Mucosa of stomach (tissue), 1 donor: ENCODE measurements at regions not wholly inside any gene's neighbourhood (a gene's known extent, or its start where the extent isn't known, plus 50 kb on each side); places are given as distances from the start of the nearest gene placed in this dataset.

Experiments
- H3K27me3 ChIP-seq: one replicate; pipeline ENCODE4 v1.7.0; 2013; ENCODE audit warnings: mild to moderate bottlenecking, low read length; ENCODE audit not compliant: control insufficient read depth, insufficient read depth
- H3K36me3 ChIP-seq: one replicate; pipeline ENCODE4 v1.7.0; 2013; ENCODE audit warnings: low read length; ENCODE audit not compliant: control insufficient read depth, insufficient read depth
- H3K4me1 ChIP-seq: one replicate; pipeline ENCODE4 v1.7.0; 2013; ENCODE audit warnings: mild to moderate bottlenecking, low read length; ENCODE audit not compliant: control insufficient read depth, insufficient read depth
- H3K4me3 ChIP-seq: one replicate; pipeline ENCODE4 v1.7.0; 2013; ENCODE audit warnings: low read length
- H3K9ac ChIP-seq: one replicate; pipeline ENCODE4 v1.7.0; 2013; ENCODE audit warnings: mild to moderate bottlenecking, low read length, moderate library complexity
- H3K9me3 ChIP-seq: one replicate; pipeline ENCODE4 v1.7.0; 2013; ENCODE audit warnings: mild to moderate bottlenecking, low read length, moderate library complexity; ENCODE audit not compliant: control insufficient read depth
- donor health status: Pancreatic carcinoma.

GRCh38 chr5:1669276-1670155, 130.1 kb downstream of the MRPL36 start:
- no peaks in the 10 kb centered on the region for H3K36me3 ChIP-seq
- no peaks in the 10 kb centered on the region for H3K9me3 ChIP-seq
- no peaks in the 10 kb centered on the region for H3K4me1 ChIP-seq
- H3K9ac ChIP-seq, result no peak overlapping the region
- H3K27me3 ChIP-seq, result peaks cover 42% of the 10 kb centered on the region
- H3K4me3 ChIP-seq, result no peak overlapping the region

GRCh38 chr5:1668141-1668721, 131.4 kb downstream of the MRPL36 start:
- no peaks in the 10 kb centered on the region for H3K36me3 ChIP-seq
- H3K4me1 ChIP-seq, result no peaks in the 10 kb centered on the region
- no peak overlapping the region for H3K9ac ChIP-seq
- H3K27me3 ChIP-seq, result peaks cover 41% of the 10 kb centered on the region
- no peaks in the 10 kb centered on the region for H3K9me3 ChIP-seq
- no peak overlapping the region for H3K4me3 ChIP-seq

- no peaks in the 10 kb centered on the region for H3K9me3 ChIP-seq
- peaks cover 36% of the 10 kb centered on the region for H3K27me3 ChIP-seq
- no peaks in the 10 kb centered on the region for H3K4me1 ChIP-seq
- H3K4me3 ChIP-seq, result no peak overlapping the region
- H3K36me3 ChIP-seq, result no peaks in the 10 kb centered on the region
- no peak overlapping the region for H3K9ac ChIP-seq
These were observed 131.9 kb downstream of the MRPL36 start for GRCh38 chr5:1667648-1668140.

- H3K27me3 ChIP-seq, result peaks cover 39% of the 10 kb centered on the region
- no peak overlapping the region for H3K4me3 ChIP-seq
- no peaks in the 10 kb centered on the region for H3K36me3 ChIP-seq
- H3K9ac ChIP-seq, result no peak overlapping the region
- no peaks in the 10 kb centered on the region for H3K4me1 ChIP-seq
- H3K9me3 ChIP-seq, result no peaks in the 10 kb centered on the region
These were observed 132.6 kb downstream of the MRPL36 start for GRCh38 chr5:1666812-1667588.

GRCh38 chr5:1666221-1666620, 133.4 kb downstream of the MRPL36 start:
- Histone ChIP-seq H3K9ac (no peak overlapping the region), H3K9me3 (no peaks in the 10 kb centered on the region), H3K36me3 (no peaks in the 10 kb centered on the region), H3K27me3 (peaks cover 42% of the 10 kb centered on the region), H3K4me3 (no peak overlapping the region), H3K4me1 (no peaks in the 10 kb centered on the region)

- Histone ChIP-seq H3K27me3 (peaks cover 43% of the 10 kb centered on the region), H3K9me3 (no peaks in the 10 kb centered on the region), H3K4me1 (no peaks in the 10 kb centered on the region), H3K4me3 (no peak overlapping the region), H3K36me3 (no peaks in the 10 kb centered on the region), H3K9ac (no peak overlapping the region)
These were observed 133.8 kb downstream of the MRPL36 start for GRCh38 chr5:1665803-1666202.

- no peaks in the 10 kb centered on the region for H3K9me3 ChIP-seq
- no peak overlapping the region for H3K4me3 ChIP-seq
- H3K9ac ChIP-seq, result no peak overlapping the region
- no peaks in the 10 kb centered on the region for H3K36me3 ChIP-seq
- peaks cover 45% of the 10 kb centered on the region for H3K27me3 ChIP-seq
- no peaks in the 10 kb centered on the region for H3K4me1 ChIP-seq
These were observed 134.4 kb downstream of the MRPL36 start for GRCh38 chr5:1665231-1665630.

- H3K9me3 ChIP-seq, result no peaks in the 10 kb centered on the region
- no peaks in the 10 kb centered on the region for H3K4me1 ChIP-seq
- H3K27me3 ChIP-seq, result peaks cover 47% of the 10 kb centered on the region
- no peak overlapping the region for H3K9ac ChIP-seq
- H3K36me3 ChIP-seq, result no peaks in the 10 kb centered on the region
- H3K4me3 ChIP-seq, result no peak overlapping the region
These were observed 136.5 kb downstream of the MRPL36 start for GRCh38 chr5:1663186-1663585.

- H3K9me3 ChIP-seq, result no peaks in the 10 kb centered on the region
- no peak overlapping the region for H3K9ac ChIP-seq
- no peaks in the 10 kb centered on the region for H3K36me3 ChIP-seq
- H3K27me3 ChIP-seq, result peaks cover 41% of the 10 kb centered on the region
- no peaks in the 10 kb centered on the region for H3K4me1 ChIP-seq
- no peak overlapping the region for H3K4me3 ChIP-seq
These were observed 137.0 kb downstream of the MRPL36 start for GRCh38 chr5:1662559-1663085.

- Histone ChIP-seq H3K9ac (no peak overlapping the region), H3K36me3 (no peaks in the 10 kb centered on the region), H3K4me3 (no peak overlapping the region), H3K9me3 (no peaks in the 10 kb centered on the region), H3K4me1 (no peaks in the 10 kb centered on the region), H3K27me3 (peaks cover 43% of the 10 kb centered on the region)
These were observed 137.6 kb downstream of the MRPL36 start for GRCh38 chr5:1661831-1662558.

- no peaks in the 10 kb centered on the region for H3K9me3 ChIP-seq
- H3K36me3 ChIP-seq, result no peaks in the 10 kb centered on the region
- peaks cover 40% of the 10 kb centered on the region for H3K27me3 ChIP-seq
- H3K4me3 ChIP-seq, result no peak overlapping the region
- H3K4me1 ChIP-seq, result no peaks in the 10 kb centered on the region
- no peak overlapping the region for H3K9ac ChIP-seq
These were observed 137.6 kb upstream of the LPCAT1 start for GRCh38 chr5:1661311-1661710.
